ENCODE measurements at regions not wholly inside any gene's neighbourhood (a gene's known extent, or its start where the extent isn't known, plus 50 kb on each side); places are given as distances from the start of the nearest gene placed in this dataset.
"Not testable (repeated sequence)": the region's sequence is repeated elsewhere in the genome, so short reads cannot be mapped to it uniquely, and the experiment has no call there.

DNA sequence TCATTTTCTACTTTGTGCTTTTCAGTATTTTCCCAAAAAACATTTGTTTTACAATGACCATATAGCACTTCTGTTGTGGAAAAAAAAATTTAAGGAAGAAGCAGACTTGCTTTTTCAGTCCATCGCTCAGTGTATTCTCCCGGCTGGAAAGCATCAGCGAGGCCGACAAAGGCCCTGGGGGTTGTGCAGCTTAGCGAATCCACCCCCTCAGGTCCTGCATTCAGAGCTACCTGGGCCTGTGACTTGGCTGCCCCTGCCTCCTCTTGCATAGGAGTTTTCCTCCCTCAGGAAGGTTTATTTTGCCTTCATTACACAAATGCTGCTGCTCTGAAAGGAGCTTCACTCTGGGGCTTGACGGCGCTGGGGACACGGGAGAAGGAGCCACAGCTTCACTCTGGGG is 244.4 kb upstream of the MGAT5 start:
- no peaks in the 10 kb centered on the region for H3K4me1 ChIP-seq (ENCODE audit: control insufficient read depth in 1 of 2, insufficient read depth in 2 of 2, low read length in 2 of 2)
- POLR2A ChIA-PET: no interaction called here

DNA sequence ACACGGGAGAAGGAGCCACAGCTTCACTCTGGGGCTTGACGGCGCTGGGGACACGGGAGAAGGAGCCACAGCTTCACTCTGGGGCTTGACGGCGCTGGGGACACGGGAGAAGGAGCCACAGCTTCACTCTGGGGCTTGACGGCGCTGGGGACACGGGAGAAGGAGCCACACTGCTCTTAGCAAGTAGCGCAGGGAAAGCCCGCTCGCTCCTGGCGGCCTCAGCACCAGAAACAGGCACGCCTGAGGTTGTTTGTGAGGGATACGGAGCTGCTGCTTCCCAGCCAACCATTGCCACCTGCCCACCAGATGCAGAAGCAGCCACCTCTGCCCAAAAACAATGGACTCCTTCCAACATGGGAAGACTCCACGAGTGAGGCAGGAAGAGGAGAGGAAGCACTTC is 244.0 kb upstream of the MGAT5 start:
- H3K79me2 ChIP-seq (ENCODE audit: insufficient read depth, low read length); ATAC-seq; H3K9me3 ChIP-seq (ENCODE audit: control insufficient read depth in 1 of 2, insufficient read depth in 1 of 2, low read depth in 1 of 2, low read length in 2 of 2); H3K27ac ChIP-seq (ENCODE audit: low read depth, low read length); H3K9ac ChIP-seq (ENCODE audit: low read length); H2AFZ ChIP-seq (ENCODE audit: low read depth, low read length, poor library complexity, severe bottlenecking); H4K20me1 ChIP-seq (ENCODE audit: insufficient read depth); H3K4me2 ChIP-seq (ENCODE audit: low read length); H3K9me2 ChIP-seq (ENCODE audit: insufficient read depth); POLR2A ChIA-PET; H3K27me3 ChIP-seq (ENCODE audit: insufficient read depth, low read length); CTCF ChIA-PET; intact Hi-C loops (cut with micrococcal nuclease); H3K4me1 ChIP-seq (ENCODE audit: control insufficient read depth in 1 of 2, insufficient read depth in 2 of 2, low read length in 2 of 2); BruUV-seq (replicated peaks); DNase-seq (ENCODE audit: low read depth, low spot score); RAD21 ChIA-PET (ENCODE audit: low non-redundant PET in 1 of 2, low total read pairs in 2 of 2, uncharacterized antibody in 2 of 2, unreplicated experiment in 2 of 2); H3K36me3 ChIP-seq (ENCODE audit: control insufficient read depth in 1 of 2, insufficient read depth in 2 of 2, low read length in 2 of 2); H3K4me3 ChIP-seq (replicated peaks in 1 of 2; ENCODE audit: low read depth in 1 of 2, low read length in 2 of 2): not testable (repeated sequence)

More for the DNA sequence above, 244.4 kb upstream of the MGAT5 start:
- H3K79me2 ChIP-seq (ENCODE audit: insufficient read depth, low read length): no peaks in the 10 kb centered on the region
- H3K4me3 ChIP-seq (replicated peaks in 1 of 2; ENCODE audit: low read depth in 1 of 2, low read length in 2 of 2): no peak overlapping the region
- intact Hi-C loops (cut with micrococcal nuclease): no loop called here
- H3K27ac ChIP-seq (ENCODE audit: low read depth, low read length): no peak overlapping the region
- no peaks in the 10 kb centered on the region for H3K9me2 ChIP-seq (ENCODE audit: insufficient read depth)
- no peak overlapping the region for H3K4me2 ChIP-seq (ENCODE audit: low read length)
- H2AFZ ChIP-seq (ENCODE audit: low read depth, low read length, poor library complexity, severe bottlenecking): no peak overlapping the region
- no peak overlapping the region for H3K9ac ChIP-seq (ENCODE audit: low read length)
- ATAC-seq (no peak), DNase-seq (ENCODE audit: low read depth, low spot score) (no peak)
- BruUV-seq (replicated peaks): no TSS peak
- H4K20me1 ChIP-seq (ENCODE audit: insufficient read depth): no peaks in the 10 kb centered on the region
- H3K9me3 ChIP-seq (ENCODE audit: control insufficient read depth in 1 of 2, insufficient read depth in 1 of 2, low read depth in 1 of 2, low read length in 2 of 2): no peaks in the 10 kb centered on the region
- no peaks in the 10 kb centered on the region for H3K27me3 ChIP-seq (ENCODE audit: insufficient read depth, low read length)
- TF ChIP-seq TCF7L2 (IDR thresholded peaks at IDR 0.05; ENCODE audit: borderline replicate concordance, extremely low read depth, insufficient read depth, insufficient read length) (no peak), CBX3 (IDR thresholded peaks at IDR 0.05; ENCODE audit: low read depth) (no peak), EZH2phosphoT487 (IDR thresholded peaks at IDR 0.05; ENCODE audit: borderline replicate concordance) (no peak)
- TF ChIP-seq, protein P1, sequence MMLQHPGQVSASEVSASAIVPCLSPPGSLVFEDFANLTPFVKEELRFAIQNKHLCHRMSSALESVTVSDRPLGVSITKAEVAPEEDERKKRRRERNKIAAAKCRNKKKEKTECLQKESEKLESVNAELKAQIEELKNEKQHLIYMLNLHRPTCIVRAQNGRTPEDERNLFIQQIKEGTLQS (IDR thresholded peaks at IDR 0.05): no peak
- CTCF ChIA-PET: no interaction called here
- RAD21 ChIA-PET (ENCODE audit: low non-redundant PET in 1 of 2, low total read pairs in 2 of 2, uncharacterized antibody in 2 of 2, unreplicated experiment in 2 of 2): no interaction called here
- no peaks in the 10 kb centered on the region for H3K36me3 ChIP-seq (ENCODE audit: control insufficient read depth in 1 of 2, insufficient read depth in 2 of 2, low read length in 2 of 2)
